WTC11 (cell line): ENCODE measurements at regions not wholly inside any gene's neighbourhood (a gene's known extent, or its start where the extent isn't known, plus 50 kb on each side); places are given as distances from the start of the nearest gene placed in this dataset.

ENCODE experiments used
- ATAC-seq: fragments of 200-7000 bp; cut with Tn5 transposase; 2 replicates; pipeline ENCODE4 v1.10.0; 2021; ENCODE audit warnings: mild to moderate bottlenecking, moderate library complexity
- CTCF ChIA-PET: fragments of 300-600 bp; sonication (Branson Sonifier 250); formaldehyde crosslinking; loops from one replicate; lab custom pipeline; 2021; ENCODE audit warnings: antibody characterized with exemption; lab: Charles Lee
- POLR2A ChIA-PET: fragments of 350-600 bp; sonication (Branson Sonifier 250); formaldehyde crosslinking; loops from one replicate; lab custom pipeline; 2021; ENCODE audit warnings: antibody characterized with exemption; lab: Charles Lee
- DNase-seq: peaks from one replicate; pipeline ENCODE4 v3.0.0; 2021; ENCODE audit warnings: low spot score
- H3K27ac Mint-ChIP-seq: 2 replicates; pipeline ENCODE4 v1.8.0; 2021; ENCODE audit warnings: mixed read lengths
- H3K27me3 Mint-ChIP-seq: 2 replicates; pipeline ENCODE4 v1.8.0; 2021; ENCODE audit warnings: low read depth, mild to moderate bottlenecking, moderate library complexity, mixed read lengths
- H3K36me3 Mint-ChIP-seq: 2 replicates; pipeline ENCODE4 v1.8.0; 2021; ENCODE audit warnings: mixed read lengths
- H3K4me1 Mint-ChIP-seq: 2 replicates; pipeline ENCODE4 v1.8.0; 2022; ENCODE audit warnings: mixed read lengths
- H3K4me3 Mint-ChIP-seq: 2 replicates; pipeline ENCODE4 v1.8.0; 2021; ENCODE audit warnings: mild to moderate bottlenecking, moderate library complexity, mixed read lengths
- H3K9me3 Mint-ChIP-seq: 2 replicates; pipeline ENCODE4 v1.8.0; 2021; ENCODE audit warnings: mixed read lengths
- ATF1 ChIP-seq: sonication (generic); formaldehyde crosslinking; IDR thresholded peaks from 2 replicates; pipeline ENCODE4 v1.8.1; 2023; ENCODE audit warnings: mild to moderate bottlenecking, moderate library complexity, missing genetic modification reagents
- E2F1 ChIP-seq: sonication (generic); formaldehyde crosslinking; IDR thresholded peaks from 2 replicates; pipeline ENCODE4 v1.8.0; 2022; ENCODE audit warnings: mild to moderate bottlenecking, missing genetic modification reagents
- E2F4 ChIP-seq: sonication (generic); formaldehyde crosslinking; IDR thresholded peaks from 2 replicates; pipeline ENCODE4 v1.8.1; 2022; ENCODE audit warnings: low read depth, mild to moderate bottlenecking, moderate library complexity, missing genetic modification reagents, borderline replicate concordance
- EMX1 ChIP-seq: fragments of 250-450 bp; sonication (Bioruptor Pico); IDR thresholded peaks from 2 replicates; pipeline ENCODE4 v1.8.0; 2021; ENCODE audit warnings: mild to moderate bottlenecking
- FOXJ3 ChIP-seq: sonication (generic); formaldehyde crosslinking; IDR thresholded peaks from 2 replicates; pipeline ENCODE4 v1.9.0; 2021; ENCODE audit warnings: missing genetic modification reagents, mild to moderate bottlenecking, borderline replicate concordance
- IRF1 ChIP-seq: sonication (generic); formaldehyde crosslinking; IDR thresholded peaks from 2 replicates; pipeline ENCODE4 v1.8.0; 2023; ENCODE audit warnings: missing genetic modification reagents
- NFATC4 ChIP-seq: fragments of 250-450 bp; sonication (Bioruptor Pico); IDR thresholded peaks from 2 replicates; pipeline ENCODE4 v1.9.0; 2021; ENCODE audit warnings: mild to moderate bottlenecking
- RELA ChIP-seq: sonication (generic); formaldehyde crosslinking; IDR thresholded peaks from 2 replicates; pipeline ENCODE4 v1.8.1; 2022; ENCODE audit warnings: missing genetic modification reagents, mild to moderate bottlenecking, borderline replicate concordance
- RORB ChIP-seq: fragments of 250-450 bp; sonication (Bioruptor Pico); IDR thresholded peaks from 2 replicates; pipeline ENCODE4 v1.9.0; 2021; ENCODE audit warnings: mild to moderate bottlenecking
- SP1 ChIP-seq: sonication (generic); formaldehyde crosslinking; conservative IDR thresholded peaks from 2 replicates; pipeline ENCODE4 v1.8.1; 2022; ENCODE audit warnings: missing genetic modification reagents
- ZBTB43 ChIP-seq: sonication (generic); formaldehyde crosslinking; IDR thresholded peaks from 2 replicates; pipeline ENCODE4 v1.8.1; 2023; ENCODE audit warnings: mild to moderate bottlenecking, missing genetic modification reagents
- ZNF317 ChIP-seq: sonication (generic); formaldehyde crosslinking; IDR thresholded peaks from 2 replicates; pipeline ENCODE4 v1.8.1; 2023; ENCODE audit warnings: low read depth, mild to moderate bottlenecking, moderate library complexity, missing genetic modification reagents, borderline replicate concordance
- ZNF416 ChIP-seq: fragments of 250-450 bp; sonication (Bioruptor Pico); IDR thresholded peaks from 2 replicates; pipeline ENCODE4 v1.9.0; 2021; ENCODE audit warnings: mild to moderate bottlenecking, inconsistent platforms
- ZNF423 ChIP-seq: fragments of 250-450 bp; sonication (Bioruptor Pico); IDR thresholded peaks from 2 replicates; pipeline ENCODE4 v2.1.2; 2022; ENCODE audit warnings: mild to moderate bottlenecking, moderate library complexity
- ZNF425 ChIP-seq: fragments of 250-450 bp; sonication (Bioruptor Pico); conservative IDR thresholded peaks from 2 replicates; pipeline ENCODE4 v1.9.0; 2021; ENCODE audit warnings: mild to moderate bottlenecking
- ZNF671 ChIP-seq: fragments of 250-450 bp; sonication (Bioruptor Pico); IDR thresholded peaks from 2 replicates; pipeline ENCODE4 v1.8.0; 2021; ENCODE audit warnings: mild to moderate bottlenecking

GRCh38 chr9:23172206-23172605, 653.8 kb downstream of the ELAVL2 start (continued):
- no peak for TF ChIP-seq IRF1 (CRISPR knock-in tag)
- TF ChIP-seq NFATC4 (CRISPR knock-in tag): no peak
- TF ChIP-seq FOXJ3 (CRISPR knock-in tag): no peak
- TF ChIP-seq ZNF416 (CRISPR knock-in tag): no peak
- TF ChIP-seq ZNF423 (CRISPR knock-in tag): no peak
- no peak for TF ChIP-seq RELA (CRISPR knock-in tag)
- no peak for TF ChIP-seq ZBTB43 (CRISPR knock-in tag)
- no peak for TF ChIP-seq ZNF671 (CRISPR knock-in tag)

DNA sequence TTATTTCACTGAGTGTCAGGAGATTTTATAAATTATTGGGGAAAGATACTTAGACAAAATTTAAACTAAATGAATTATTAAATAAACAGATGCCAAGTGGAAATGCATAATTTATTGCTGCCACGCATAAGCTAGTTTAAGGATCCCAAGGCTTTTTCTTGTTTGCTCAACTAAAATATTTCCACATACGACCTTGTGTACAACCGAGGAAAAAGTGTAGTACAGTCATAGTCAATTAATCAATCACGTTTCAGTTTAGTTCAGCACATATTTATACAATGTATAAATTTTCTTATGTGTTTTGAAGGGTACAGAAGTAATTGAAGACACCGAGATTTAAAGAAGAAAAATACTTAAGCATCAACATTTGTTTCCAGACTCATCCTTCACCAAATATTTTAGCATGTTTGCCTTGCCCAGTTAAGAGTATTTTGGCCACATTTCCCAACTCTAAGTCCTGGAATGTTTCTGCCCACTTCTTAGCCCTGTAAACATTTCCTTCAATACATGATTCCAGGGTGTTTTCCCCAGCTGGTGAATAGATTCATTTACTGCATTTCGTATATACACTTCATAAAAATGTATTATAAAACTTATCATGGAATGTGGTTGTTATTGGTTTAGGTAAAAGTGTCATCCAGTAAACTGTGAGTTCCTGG, 652.9 kb downstream of the ELAVL2 start:
- Mint-ChIP-seq H3K9me3 (peaks cover 22% of the 10 kb centered on the region), H3K4me3 (no peak overlapping the region), H3K4me1 (no peaks in the 10 kb centered on the region), H3K27me3 (no peaks in the 10 kb centered on the region), H3K27ac (no peak overlapping the region), H3K36me3 (peaks cover 7% of the 10 kb centered on the region; the same call in 1 of the 2 replicates)
- no peak for DNase-seq
- no peak for ATAC-seq
- TF ChIP-seq ZNF317 (CRISPR knock-in tag): no peak
- TF ChIP-seq RORB (CRISPR knock-in tag): no peak
- ChIA-PET POLR2A (no interaction called here), CTCF (no interaction called here)

GRCh38 chr9:23194281-23194680, 631.8 kb downstream of the ELAVL2 start:
- ChIA-PET CTCF (no interaction called here), POLR2A (no interaction called here)
- no peaks in the 10 kb centered on the region for H3K4me1 Mint-ChIP-seq
- H3K4me3 Mint-ChIP-seq: no peak overlapping the region
- H3K27ac Mint-ChIP-seq: no peak overlapping the region
- no peaks in the 10 kb centered on the region for H3K27me3 Mint-ChIP-seq
- DNase-seq (no peak), ATAC-seq (no peak)
- TF ChIP-seq ZNF425 (CRISPR knock-in tag): no peak
- TF ChIP-seq RORB (CRISPR knock-in tag): no peak
- TF ChIP-seq ATF1 (CRISPR knock-in tag): no peak
- TF ChIP-seq SP1 (CRISPR knock-in tag): no peak
- no peak for TF ChIP-seq EMX1 (CRISPR knock-in tag)
- TF ChIP-seq E2F4 (CRISPR knock-in tag): no peak
- TF ChIP-seq E2F1 (CRISPR knock-in tag): no peak
- no peaks in the 10 kb centered on the region for H3K36me3 Mint-ChIP-seq
- no peaks in the 10 kb centered on the region for H3K9me3 Mint-ChIP-seq
